GM23338 (cell line): ENCODE measurements at regions not wholly inside any gene's neighbourhood (a gene's known extent, or its start where the extent isn't known, plus 50 kb on each side); places are given as distances from the start of the nearest gene placed in this dataset.

Experiments used
- ATAC-seq: fragments of 200-7000 bp; cut with Tn5 transposase; 3 replicates; pipeline ENCODE4 v1.9.1; 2020
- DNase-seq: peaks from one replicate; pipeline ENCODE4 v3.0.0-alpha.2; 2015; ENCODE audit warnings: low spot score
- H2AFZ ChIP-seq: fragments of 200-600 bp; sonication (generic); 2 replicates; pipeline ENCODE4 v1.8.0; 2016; ENCODE audit warnings: antibody characterized with exemption, mild to moderate bottlenecking, moderate library complexity
- H3F3A ChIP-seq: fragments of 200-600 bp; sonication (generic); replicated peaks from 2 replicates; pipeline ENCODE4 v1.8.0; 2017; ENCODE audit warnings: antibody characterized with exemption, mixed run types, low read depth
- H3K27ac ChIP-seq: fragments of 200-600 bp; sonication (generic); 2 replicates; pipeline ENCODE4 v1.6.1; 2016; ENCODE audit warnings: low read depth
- H3K27me3 ChIP-seq: fragments of 200-600 bp; sonication (generic); 2 replicates; pipeline ENCODE4 v1.8.0; 2016; ENCODE audit warnings: mild to moderate bottlenecking, mixed run types, moderate library complexity; ENCODE audit not compliant: insufficient read depth
- H3K36me3 ChIP-seq: fragments of 200-600 bp; sonication (generic); 2 replicates; pipeline ENCODE4 v1.8.0; 2016; ENCODE audit warnings: mild to moderate bottlenecking; ENCODE audit not compliant: insufficient read depth
- H3K4me1 ChIP-seq: fragments of 200-600 bp; sonication (generic); 2 replicates; pipeline ENCODE4 v1.8.0; 2016; ENCODE audit warnings: mild to moderate bottlenecking, moderate library complexity; ENCODE audit not compliant: insufficient read depth
- H3K4me2 ChIP-seq: fragments of 200-600 bp; sonication (generic); 2 replicates; pipeline ENCODE4 v1.7.1; 2017; ENCODE audit warnings: mixed run types
- H3K4me3 ChIP-seq: fragments of 200-600 bp; sonication (generic); 2 replicates; pipeline ENCODE4 v1.6.1; 2016; ENCODE audit warnings: mixed run types
- H3K79me2 ChIP-seq: fragments of 200-600 bp; sonication (generic); replicated peaks from 2 replicates; pipeline ENCODE4 v1.8.0; 2017; ENCODE audit warnings: mild to moderate bottlenecking; ENCODE audit not compliant: insufficient read depth
- H3K9me2 ChIP-seq: fragments of 200-600 bp; sonication (generic); 2 replicates; pipeline ENCODE4 v1.8.0; 2017; ENCODE audit not compliant: insufficient read depth
- H4K20me1 ChIP-seq: fragments of 200-600 bp; sonication (generic); replicated peaks from 2 replicates; pipeline ENCODE4 v1.8.0; 2017; ENCODE audit warnings: mild to moderate bottlenecking; ENCODE audit not compliant: insufficient read depth
- H3K27ac Mint-ChIP-seq: 2 replicates; pipeline ENCODE4 v1.8.0; 2020; ENCODE audit warnings: inconsistent platforms, mild to moderate bottlenecking, moderate library complexity, mixed read lengths
- H3K27me3 Mint-ChIP-seq: 3 replicates; pipeline ENCODE4 v1.8.0; 2022; ENCODE audit warnings: low read depth, mild to moderate bottlenecking, moderate library complexity, mixed read lengths, inconsistent platforms; ENCODE audit not compliant: insufficient read depth, poor library complexity
- H3K36me3 Mint-ChIP-seq: 3 replicates; pipeline ENCODE4 v1.8.0; 2021; ENCODE audit warnings: low read depth, mild to moderate bottlenecking, inconsistent platforms, moderate library complexity, mixed read lengths
- H3K4me1 Mint-ChIP-seq: 3 replicates; pipeline ENCODE4 v1.8.0; 2020; ENCODE audit warnings: mild to moderate bottlenecking, inconsistent platforms, mixed read lengths
- H3K4me3 Mint-ChIP-seq: 3 replicates; pipeline ENCODE4 v1.8.0; 2021; ENCODE audit warnings: moderate library complexity, mild to moderate bottlenecking, inconsistent platforms, mixed read lengths
- H3K9me3 Mint-ChIP-seq: 3 replicates; pipeline ENCODE4 v1.8.0; 2020; ENCODE audit warnings: moderate library complexity, mild to moderate bottlenecking, inconsistent platforms, mixed read lengths
- POLR2AphosphoS5 ChIP-seq: IDR thresholded peaks from 2 replicates; pipeline ENCODE4 v1.6.1; 2016; ENCODE audit warnings: antibody characterized with exemption, low read depth
- ZNF114 ChIP-seq: fragments of 250-450 bp; sonication (Bioruptor Pico); IDR thresholded peaks from 2 replicates; pipeline ENCODE4 v1.5.0; 2020; ENCODE audit warnings: mild to moderate bottlenecking, moderate library complexity
- TF ChIP-seq, protein P1 (sequence below): IDR thresholded peaks from 2 replicates; pipeline ENCODE4 v1.6.1; 2016; ENCODE audit warnings: antibody characterized with exemption
- TF ChIP-seq, protein P2 (sequence below), 2 experiments: fragments of 200-600 bp in 1 of 2; sonication (generic) in 1 of 2; conservative IDR thresholded peaks; 2 replicates each; pipeline versions ENCODE4 v1.5.1 to v1.6.1; 2016 to 2017; ENCODE audit warnings: antibody characterized with exemption in 2 of 2, low read depth in 2 of 2, mild to moderate bottlenecking in 2 of 2, moderate library complexity in 1 of 2
- TF ChIP-seq, protein P3 (sequence below): IDR thresholded peaks from one replicate; pipeline ENCODE4 v1.6.1; 2018; ENCODE audit warnings: antibody characterized with exemption; ENCODE audit not compliant: unreplicated experiment

DNA sequence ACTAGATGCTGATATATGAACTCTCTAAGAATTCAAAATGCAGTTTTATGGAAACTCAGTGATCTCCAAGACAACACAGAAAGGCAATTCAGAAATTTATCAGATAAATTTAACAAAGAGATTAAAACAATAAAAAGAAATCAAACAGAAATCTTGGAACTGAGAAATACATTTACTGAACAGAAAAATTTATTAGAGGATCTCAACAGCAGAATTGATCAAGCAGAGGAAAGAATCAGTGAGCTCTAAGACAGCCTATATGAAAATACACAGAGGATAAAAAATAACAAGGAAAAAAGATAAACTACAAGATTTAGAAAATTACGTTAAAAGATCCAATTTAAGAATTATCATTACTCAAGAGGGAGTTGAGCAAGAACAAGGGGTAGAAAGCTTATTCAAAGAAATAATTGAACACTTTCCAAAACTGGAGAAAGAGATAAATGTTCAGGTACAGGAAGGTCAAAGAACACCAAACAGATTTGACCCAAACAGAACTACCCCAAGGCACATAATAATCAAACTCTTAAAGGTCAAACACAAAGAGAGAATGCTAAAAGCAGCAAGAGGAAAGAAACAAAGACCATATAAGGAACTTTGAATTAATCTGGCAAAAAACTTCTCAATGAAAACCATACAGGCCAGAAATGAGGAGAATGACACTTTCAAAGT, 103.1 kb downstream of the APIP start:
- Mint-ChIP-seq H3K4me3 (no peak overlapping the region), H3K36me3 (peaks cover 10% of the 10 kb centered on the region; the same call in 2 of the 3 replicates), H3K27ac (no peak overlapping the region), H3K27me3 (peaks cover 2% of the 10 kb centered on the region), H3K4me1 (no peaks in the 10 kb centered on the region), H3K9me3 (peaks cover 21% of the 10 kb centered on the region)
- Histone ChIP-seq H3K4me3 (no peak overlapping the region), H2AFZ (no peak overlapping the region), H3F3A (no peaks in the 10 kb centered on the region), H3K36me3 (no peaks in the 10 kb centered on the region), H4K20me1 (no peaks in the 10 kb centered on the region; the same call in 1 of the 2 replicates), H3K4me2 (no peak overlapping the region), H3K27ac (no peak overlapping the region), H3K27me3 (no peaks in the 10 kb centered on the region), H3K4me1 (no peaks in the 10 kb centered on the region), H3K79me2 (no peaks in the 10 kb centered on the region), H3K9me2 (peaks cover 10% of the 10 kb centered on the region; the same call in 1 of the 2 replicates)
- TF ChIP-seq, protein P1, sequence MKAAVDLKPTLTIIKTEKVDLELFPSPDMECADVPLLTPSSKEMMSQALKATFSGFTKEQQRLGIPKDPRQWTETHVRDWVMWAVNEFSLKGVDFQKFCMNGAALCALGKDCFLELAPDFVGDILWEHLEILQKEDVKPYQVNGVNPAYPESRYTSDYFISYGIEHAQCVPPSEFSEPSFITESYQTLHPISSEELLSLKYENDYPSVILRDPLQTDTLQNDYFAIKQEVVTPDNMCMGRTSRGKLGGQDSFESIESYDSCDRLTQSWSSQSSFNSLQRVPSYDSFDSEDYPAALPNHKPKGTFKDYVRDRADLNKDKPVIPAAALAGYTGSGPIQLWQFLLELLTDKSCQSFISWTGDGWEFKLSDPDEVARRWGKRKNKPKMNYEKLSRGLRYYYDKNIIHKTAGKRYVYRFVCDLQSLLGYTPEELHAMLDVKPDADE = no peak
- no peak for TF ChIP-seq POLR2AphosphoS5
- TF ChIP-seq, protein P2, sequence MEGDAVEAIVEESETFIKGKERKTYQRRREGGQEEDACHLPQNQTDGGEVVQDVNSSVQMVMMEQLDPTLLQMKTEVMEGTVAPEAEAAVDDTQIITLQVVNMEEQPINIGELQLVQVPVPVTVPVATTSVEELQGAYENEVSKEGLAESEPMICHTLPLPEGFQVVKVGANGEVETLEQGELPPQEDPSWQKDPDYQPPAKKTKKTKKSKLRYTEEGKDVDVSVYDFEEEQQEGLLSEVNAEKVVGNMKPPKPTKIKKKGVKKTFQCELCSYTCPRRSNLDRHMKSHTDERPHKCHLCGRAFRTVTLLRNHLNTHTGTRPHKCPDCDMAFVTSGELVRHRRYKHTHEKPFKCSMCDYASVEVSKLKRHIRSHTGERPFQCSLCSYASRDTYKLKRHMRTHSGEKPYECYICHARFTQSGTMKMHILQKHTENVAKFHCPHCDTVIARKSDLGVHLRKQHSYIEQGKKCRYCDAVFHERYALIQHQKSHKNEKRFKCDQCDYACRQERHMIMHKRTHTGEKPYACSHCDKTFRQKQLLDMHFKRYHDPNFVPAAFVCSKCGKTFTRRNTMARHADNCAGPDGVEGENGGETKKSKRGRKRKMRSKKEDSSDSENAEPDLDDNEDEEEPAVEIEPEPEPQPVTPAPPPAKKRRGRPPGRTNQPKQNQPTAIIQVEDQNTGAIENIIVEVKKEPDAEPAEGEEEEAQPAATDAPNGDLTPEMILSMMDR (conservative IDR thresholded peaks at IDR 0.05; ENCODE audit: low read depth in 2 of 2) = no peak
- TF ChIP-seq ZNF114 (CRISPR knock-in tag) = no peak
- DNase-seq = no peak
- ATAC-seq = no peak

DNA sequence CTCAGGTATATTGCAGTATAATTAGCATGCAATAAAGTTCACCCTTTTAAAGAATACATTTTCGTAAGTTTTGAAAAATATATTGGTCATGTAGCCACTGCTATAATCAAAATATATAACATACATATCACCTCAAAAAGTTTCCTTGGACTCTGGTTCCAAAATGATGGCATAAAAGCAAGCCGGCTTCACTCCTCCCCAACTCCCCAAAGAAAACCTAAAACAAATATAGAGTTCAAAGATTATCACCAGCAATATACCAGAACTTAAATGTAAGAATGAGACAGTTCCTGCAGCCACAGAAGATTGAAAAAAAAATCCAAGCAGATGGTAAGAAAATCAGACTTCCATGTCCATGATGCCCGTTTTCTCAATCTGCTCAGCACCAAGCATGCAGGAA, 104.3 kb downstream of the APIP start:
- no peak overlapping the region for H3K27ac ChIP-seq
- ATAC-seq (no peak), DNase-seq (no peak)
- peaks cover 11% of the 10 kb centered on the region; the same call in 2 of the 3 replicates for H3K9me3 Mint-ChIP-seq
- H2AFZ ChIP-seq = no peak overlapping the region
- H3K9me2 ChIP-seq = peaks cover 10% of the 10 kb centered on the region; the same call in 1 of the 2 replicates
- no peak overlapping the region for H3K4me2 ChIP-seq
- no peaks in the 10 kb centered on the region for H3K27me3 Mint-ChIP-seq
- no peaks in the 10 kb centered on the region for H3K36me3 ChIP-seq
- H3K4me3 Mint-ChIP-seq = no peak overlapping the region
- H3F3A ChIP-seq = no peaks in the 10 kb centered on the region
- H3K27ac Mint-ChIP-seq = no peak overlapping the region
- H3K27me3 ChIP-seq = no peaks in the 10 kb centered on the region
- H3K4me1 Mint-ChIP-seq = no peaks in the 10 kb centered on the region
- no peaks in the 10 kb centered on the region for H3K79me2 ChIP-seq
- H3K4me3 ChIP-seq = no peak overlapping the region
- H3K36me3 Mint-ChIP-seq = peaks cover 3% of the 10 kb centered on the region; the same call in 2 of the 3 replicates
- no peaks in the 10 kb centered on the region; the same call in 1 of the 2 replicates for H4K20me1 ChIP-seq
- no peaks in the 10 kb centered on the region for H3K4me1 ChIP-seq
- TF ChIP-seq ZNF114 (CRISPR knock-in tag) (no peak), POLR2AphosphoS5 (no peak)
- TF ChIP-seq, protein P1 = no peak
- TF ChIP-seq, protein P2 (conservative IDR thresholded peaks at IDR 0.05; ENCODE audit: low read depth in 2 of 2) = no peak
- TF ChIP-seq, protein P3, sequence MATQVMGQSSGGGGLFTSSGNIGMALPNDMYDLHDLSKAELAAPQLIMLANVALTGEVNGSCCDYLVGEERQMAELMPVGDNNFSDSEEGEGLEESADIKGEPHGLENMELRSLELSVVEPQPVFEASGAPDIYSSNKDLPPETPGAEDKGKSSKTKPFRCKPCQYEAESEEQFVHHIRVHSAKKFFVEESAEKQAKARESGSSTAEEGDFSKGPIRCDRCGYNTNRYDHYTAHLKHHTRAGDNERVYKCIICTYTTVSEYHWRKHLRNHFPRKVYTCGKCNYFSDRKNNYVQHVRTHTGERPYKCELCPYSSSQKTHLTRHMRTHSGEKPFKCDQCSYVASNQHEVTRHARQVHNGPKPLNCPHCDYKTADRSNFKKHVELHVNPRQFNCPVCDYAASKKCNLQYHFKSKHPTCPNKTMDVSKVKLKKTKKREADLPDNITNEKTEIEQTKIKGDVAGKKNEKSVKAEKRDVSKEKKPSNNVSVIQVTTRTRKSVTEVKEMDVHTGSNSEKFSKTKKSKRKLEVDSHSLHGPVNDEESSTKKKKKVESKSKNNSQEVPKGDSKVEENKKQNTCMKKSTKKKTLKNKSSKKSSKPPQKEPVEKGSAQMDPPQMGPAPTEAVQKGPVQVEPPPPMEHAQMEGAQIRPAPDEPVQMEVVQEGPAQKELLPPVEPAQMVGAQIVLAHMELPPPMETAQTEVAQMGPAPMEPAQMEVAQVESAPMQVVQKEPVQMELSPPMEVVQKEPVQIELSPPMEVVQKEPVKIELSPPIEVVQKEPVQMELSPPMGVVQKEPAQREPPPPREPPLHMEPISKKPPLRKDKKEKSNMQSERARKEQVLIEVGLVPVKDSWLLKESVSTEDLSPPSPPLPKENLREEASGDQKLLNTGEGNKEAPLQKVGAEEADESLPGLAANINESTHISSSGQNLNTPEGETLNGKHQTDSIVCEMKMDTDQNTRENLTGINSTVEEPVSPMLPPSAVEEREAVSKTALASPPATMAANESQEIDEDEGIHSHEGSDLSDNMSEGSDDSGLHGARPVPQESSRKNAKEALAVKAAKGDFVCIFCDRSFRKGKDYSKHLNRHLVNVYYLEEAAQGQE = no peak
